CD14-positive monocyte (primary cell): ENCODE measurements at regions not wholly inside any gene's neighbourhood (a gene's known extent, or its start where the extent isn't known, plus 50 kb on each side); places are given as distances from the start of the nearest gene placed in this dataset.

Source experiments
- DNase-seq, 3 donors: peaks; one replicate each; pipeline ENCODE4 v3.0.0-alpha.2; 2011 to 2022
- H2AFZ ChIP-seq: 2 replicates; pipeline ENCODE4 v1.6.0; 2012; ENCODE audit warnings: mild to moderate bottlenecking, low read depth, low read length, inconsistent platforms; ENCODE audit not compliant: insufficient read depth, poor library complexity, severe bottlenecking
- H3K27ac ChIP-seq, 2 donors: 1 replicate in 1 of 2; 2 replicates in 1 of 2; pipeline ENCODE4 v1.5.1; 2012 to 2013; ENCODE audit warnings: low read length in 2 of 2, control low read depth in 1 of 2, inconsistent platforms in 1 of 2, low read depth in 1 of 2, mild to moderate bottlenecking in 1 of 2
- H3K27me3 ChIP-seq, 2 donors: one replicate each; pipeline versions ENCODE4 v1.6.0 to v1.6.1; 2011 to 2013; ENCODE audit warnings: low read length in 2 of 2; ENCODE audit not compliant: control insufficient read depth in 2 of 2, insufficient read depth in 2 of 2
- H3K36me3 ChIP-seq, 2 donors: replicated peaks in 1 of 2; 1 replicate in 1 of 2; 2 replicates in 1 of 2; pipeline versions ENCODE4 v1.5.1 to v1.6.1; 2012 to 2013; ENCODE audit warnings: low read length in 2 of 2, control low read depth in 1 of 2, inconsistent platforms in 1 of 2, mild to moderate bottlenecking in 1 of 2; ENCODE audit not compliant: insufficient read depth in 2 of 2, control insufficient read depth in 1 of 2
- H3K4me1 ChIP-seq, 2 donors: 1 replicate in 1 of 2; 2 replicates in 1 of 2; pipeline versions ENCODE4 v1.5.1 to v1.6.1; 2012 to 2013; ENCODE audit warnings: low read length in 2 of 2, control low read depth in 1 of 2, inconsistent platforms in 1 of 2, mild to moderate bottlenecking in 1 of 2, moderate library complexity in 1 of 2; ENCODE audit not compliant: insufficient read depth in 2 of 2, control insufficient read depth in 1 of 2
- H3K4me2 ChIP-seq: replicated peaks from 2 replicates; pipeline ENCODE3; 2012; ENCODE audit warnings: low read length, moderate library complexity, mild to moderate bottlenecking; ENCODE audit not compliant: poor library complexity, severe bottlenecking; ENCODE audit errors: extremely low read depth
- H3K4me3 ChIP-seq, 3 experiments: fragments of 200-600 bp in 1 of 3; sonication (generic) in 1 of 3; replicated peaks in 1 of 3; 1 replicate in 2 of 3; 2 replicates in 1 of 3; pipeline ENCODE4 v1.5.1; 2011 to 2013; ENCODE audit warnings: low read length in 3 of 3, mild to moderate bottlenecking in 3 of 3, control low read depth in 2 of 3, low read depth in 2 of 3, inconsistent platforms in 1 of 3, moderate library complexity in 1 of 3
- H3K79me2 ChIP-seq: 2 replicates; pipeline ENCODE4 v1.6.0; 2012; ENCODE audit warnings: mild to moderate bottlenecking, control low read depth, inconsistent platforms, low read length, moderate library complexity; ENCODE audit not compliant: insufficient read depth
- H3K9ac ChIP-seq: 2 replicates; pipeline ENCODE4 v1.6.0; 2017; ENCODE audit warnings: low read length, mild to moderate bottlenecking; ENCODE audit not compliant: insufficient read depth, poor library complexity, severe bottlenecking
- H3K9me3 ChIP-seq, 2 donors: replicated peaks in 1 of 2; 1 replicate in 1 of 2; 2 replicates in 1 of 2; pipeline versions ENCODE4 v1.5.1 to v1.6.1; 2012 to 2013; ENCODE audit warnings: low read length in 2 of 2, control low read depth in 1 of 2; ENCODE audit not compliant: control insufficient read depth in 1 of 2, insufficient read depth in 1 of 2
- H4K20me1 ChIP-seq: 2 replicates; pipeline ENCODE4 v1.6.0; 2012; ENCODE audit warnings: mild to moderate bottlenecking, low read length, control low read depth, moderate library complexity; ENCODE audit not compliant: insufficient read depth
- H3K27ac Mint-ChIP-seq, 7 donors: one replicate each; pipeline ENCODE4 v1.8.0; 2020; ENCODE audit warnings: mild to moderate bottlenecking in 7 of 7, mixed read lengths in 7 of 7, moderate library complexity in 6 of 7, inconsistent platforms in 2 of 7
- H3K27me3 Mint-ChIP-seq, 3 donors: one replicate each; pipeline ENCODE4 v1.8.0; 2021 to 2022; ENCODE audit warnings: low read depth in 3 of 3, mild to moderate bottlenecking in 3 of 3, mixed read lengths in 3 of 3, moderate library complexity in 3 of 3, inconsistent platforms in 1 of 3
- H3K36me3 Mint-ChIP-seq, 2 donors: one replicate each; pipeline ENCODE4 v1.8.0; 2020; ENCODE audit warnings: mixed read lengths in 2 of 2, inconsistent platforms in 1 of 2, mild to moderate bottlenecking in 1 of 2
- H3K4me1 Mint-ChIP-seq: one replicate; pipeline ENCODE4 v1.8.0; 2020; ENCODE audit warnings: mild to moderate bottlenecking, mixed read lengths
- H3K4me3 Mint-ChIP-seq, 2 donors: one replicate each; pipeline ENCODE4 v1.8.0; 2020; ENCODE audit warnings: mild to moderate bottlenecking in 2 of 2, mixed read lengths in 2 of 2, moderate library complexity in 1 of 2
- H3K9me3 Mint-ChIP-seq, 7 donors: one replicate each; pipeline ENCODE4 v1.8.0; 2020 to 2022; ENCODE audit warnings: mixed read lengths in 7 of 7, mild to moderate bottlenecking in 6 of 7, moderate library complexity in 6 of 7, inconsistent platforms in 2 of 7
- CTCF ChIP-seq: fragments of 200-600 bp; IDR thresholded peaks from one replicate; pipeline ENCODE4 v1.8.0; 2022; ENCODE audit warnings: antibody characterized with exemption, mild to moderate bottlenecking
- WGBS: methylation state at CpG from one replicate; pipeline ENCODE4 v1.1.5; 2013; ENCODE audit warnings: missing lambda C conversion rate; ENCODE audit not compliant: insufficient coverage; 5-methylcytosine and 5-hydroxymethylcytosine counted together
- intact Hi-C, 2 donors: fragments of 100-400 bp; cut with micrococcal nuclease; formaldehyde crosslinking; loops; one replicate each; pipeline versions ENCODE4 v1.15.0 to v1.15.1; 2023

- Mint-ChIP-seq H3K36me3 (no peaks in the 10 kb centered on the region), H3K9me3 (peaks cover 2 to 22% (median 10%) of the 10 kb centered on the region in 7 donors), H3K4me1 (no peaks in the 10 kb centered on the region), H3K27ac (no peak overlapping the region), H3K4me3 (no peak overlapping the region), H3K27me3 (peaks cover 0 to 2% (median 1%) of the 10 kb centered on the region in 3 donors)
- H3K79me2 ChIP-seq, result no peaks in the 10 kb centered on the region
- H3K9ac ChIP-seq, result no peak overlapping the region
- no peaks in the 10 kb centered on the region for H4K20me1 ChIP-seq
- no peaks in the 10 kb centered on the region for H3K36me3 ChIP-seq
- WGBS, result no CpG with 5 or more reads among the region's 1 CpG
- H3K4me3 ChIP-seq, result no peak overlapping the region
- H3K4me1 ChIP-seq, result no peaks in the 10 kb centered on the region
- H3K4me2 ChIP-seq, result no peak overlapping the region
- H3K9me3 ChIP-seq, result peaks cover 0 to 13% of the 10 kb centered on the region in 2 donors
- H2AFZ ChIP-seq, result no peak overlapping the region
- no peak overlapping the region for H3K27ac ChIP-seq
- DNase-seq, result no peak
- intact Hi-C loops, result no loop called here
- no peaks in the 10 kb centered on the region for H3K27me3 ChIP-seq
- TF ChIP-seq CTCF, result no peak
These were observed 537.4 kb upstream of the BTBD3 start for GRCh38 chr20:11380283-11380682.

GRCh38 chr20:11387189-11387754, 530.4 kb upstream of the BTBD3 start:
- Histone ChIP-seq H3K27ac (no peak overlapping the region), H3K79me2 (no peaks in the 10 kb centered on the region), H3K36me3 (no peaks in the 10 kb centered on the region), H4K20me1 (no peaks in the 10 kb centered on the region), H3K9ac (no peak overlapping the region), H3K4me1 (no peaks in the 10 kb centered on the region), H2AFZ (no peak overlapping the region), H3K27me3 (no peaks in the 10 kb centered on the region), H3K4me3 (no peak overlapping the region), H3K4me2 (no peak overlapping the region), H3K9me3 (no peaks in the 10 kb centered on the region)
- WGBS, result no CpG with 5 or more reads among the region's 2 CpGs
- Mint-ChIP-seq H3K36me3 (no peaks in the 10 kb centered on the region), H3K4me3 (no peak overlapping the region), H3K4me1 (no peaks in the 10 kb centered on the region), H3K27ac (no peak overlapping the region), H3K9me3 (peaks cover 0 to 6% (median 4%) of the 10 kb centered on the region in 7 donors), H3K27me3 (no peaks in the 10 kb centered on the region)
- TF ChIP-seq CTCF, result no peak
- intact Hi-C loops, result no loop called here
- DNase-seq, result no peak
